OCI-LY1 (cell line): ENCODE measurements at regions not wholly inside any gene's neighbourhood (a gene's known extent, or its start where the extent isn't known, plus 50 kb on each side); places are given as distances from the start of the nearest gene placed in this dataset.

Experiments used
- EZH2 ChIP-seq: fragments of 200-600 bp; sonication (generic), shearing (Covaris generic); IDR thresholded peaks from 2 replicates; pipeline ENCODE4 v1.8.0; 2017; ENCODE audit warnings: borderline replicate concordance, mixed run types, mild to moderate bottlenecking, antibody characterized with exemption, low read length, moderate library complexity, mixed read lengths
- TF ChIP-seq, protein P1 (sequence below): fragments of 200-600 bp; sonication (generic), shearing (Covaris generic); IDR thresholded peaks from 2 replicates; pipeline ENCODE4 v1.5.1; 2017; ENCODE audit warnings: mild to moderate bottlenecking, antibody characterized with exemption, low read length, moderate library complexity, mixed read lengths

DNA sequence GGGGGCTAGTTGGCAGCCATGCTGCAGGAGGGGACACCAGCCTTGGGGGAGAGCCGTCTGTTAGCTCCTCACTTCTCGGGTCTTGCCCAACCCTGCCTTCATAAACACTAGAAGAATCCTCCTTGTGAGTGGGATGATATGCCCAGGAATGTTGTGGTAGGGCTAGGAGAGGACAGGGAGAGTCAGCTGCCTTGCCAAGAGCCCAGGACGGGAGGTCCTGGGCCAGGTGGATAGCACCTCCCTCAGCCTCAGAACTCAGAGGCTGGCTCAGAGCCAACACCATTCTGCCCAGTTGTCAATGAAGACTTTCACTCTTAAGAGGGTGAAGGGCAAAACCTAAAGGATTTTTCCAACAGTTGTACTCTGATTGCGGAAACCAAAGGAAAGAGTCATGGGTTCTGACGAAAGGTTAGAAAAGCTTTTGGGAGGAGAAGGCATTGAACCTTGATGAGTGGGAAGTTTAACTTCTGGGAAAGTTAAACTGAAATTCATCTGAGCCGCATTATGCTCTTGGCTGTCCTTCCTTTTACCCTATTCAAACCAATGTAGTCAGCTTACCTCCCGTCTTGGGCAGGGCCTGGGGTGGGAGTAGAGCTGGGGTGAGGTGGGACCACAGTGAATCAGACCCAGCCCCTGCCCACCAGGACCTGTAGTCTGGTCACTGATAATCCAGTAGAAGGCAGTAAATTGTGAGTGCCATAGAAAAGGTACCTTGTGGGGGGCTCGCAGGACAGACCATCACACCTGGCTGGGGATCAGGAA is 81.9 kb downstream of the FAM43A start:
- TF ChIP-seq, protein P1, sequence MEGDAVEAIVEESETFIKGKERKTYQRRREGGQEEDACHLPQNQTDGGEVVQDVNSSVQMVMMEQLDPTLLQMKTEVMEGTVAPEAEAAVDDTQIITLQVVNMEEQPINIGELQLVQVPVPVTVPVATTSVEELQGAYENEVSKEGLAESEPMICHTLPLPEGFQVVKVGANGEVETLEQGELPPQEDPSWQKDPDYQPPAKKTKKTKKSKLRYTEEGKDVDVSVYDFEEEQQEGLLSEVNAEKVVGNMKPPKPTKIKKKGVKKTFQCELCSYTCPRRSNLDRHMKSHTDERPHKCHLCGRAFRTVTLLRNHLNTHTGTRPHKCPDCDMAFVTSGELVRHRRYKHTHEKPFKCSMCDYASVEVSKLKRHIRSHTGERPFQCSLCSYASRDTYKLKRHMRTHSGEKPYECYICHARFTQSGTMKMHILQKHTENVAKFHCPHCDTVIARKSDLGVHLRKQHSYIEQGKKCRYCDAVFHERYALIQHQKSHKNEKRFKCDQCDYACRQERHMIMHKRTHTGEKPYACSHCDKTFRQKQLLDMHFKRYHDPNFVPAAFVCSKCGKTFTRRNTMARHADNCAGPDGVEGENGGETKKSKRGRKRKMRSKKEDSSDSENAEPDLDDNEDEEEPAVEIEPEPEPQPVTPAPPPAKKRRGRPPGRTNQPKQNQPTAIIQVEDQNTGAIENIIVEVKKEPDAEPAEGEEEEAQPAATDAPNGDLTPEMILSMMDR, result no peak
- no peak for TF ChIP-seq EZH2
